ENCODE measurements at regions not wholly inside any gene's neighbourhood (a gene's known extent, or its start where the extent isn't known, plus 50 kb on each side); places are given as distances from the start of the nearest gene placed in this dataset.

- no peak for TF ChIP-seq POLR2A (IDR thresholded peaks at IDR 0.05; ENCODE audit: low read depth, low read length)
- no peak for TF ChIP-seq TAF1 (IDR thresholded peaks at IDR 0.05; ENCODE audit: low read depth, low read length)
- TF ChIP-seq POU2F2 (IDR thresholded peaks at IDR 0.05; ENCODE audit: low read depth, low read length), result no peak
- TF ChIP-seq POLR2AphosphoS5 (IDR thresholded peaks at IDR 0.05; ENCODE audit: low read depth, low read length), result no peak
These were observed 208.7 kb downstream of the KCNJ2 start for GRCh38 chr17:70378076-70378475.
